ENCODE measurements at regions not wholly inside any gene's neighbourhood (a gene's known extent, or its start where the extent isn't known, plus 50 kb on each side); places are given as distances from the start of the nearest gene placed in this dataset.

GRCh38 chr14:81971911-81972310 lies 438.3 kb upstream of the SEL1L start:
- peaks cover 0 to 4% of the 10 kb centered on the region in 2 donors for H3K36me3 Mint-ChIP-seq (ENCODE audit: insufficient read depth in 2 of 2)
- no peak overlapping the region for H3K4me3 Mint-ChIP-seq
- no peak overlapping the region for H3K27ac Mint-ChIP-seq
- no peaks in the 10 kb centered on the region for H3K4me1 Mint-ChIP-seq (ENCODE audit: low read depth)
- peaks cover 4 to 16% of the 10 kb centered on the region in 2 donors for H3K9me3 Mint-ChIP-seq
- ATAC-seq (replicated peaks in 1 of 2) (no peak), DNase-seq (no peak)
- no peaks in the 10 kb centered on the region for H3K27me3 Mint-ChIP-seq (ENCODE audit: low read depth)

DNA sequence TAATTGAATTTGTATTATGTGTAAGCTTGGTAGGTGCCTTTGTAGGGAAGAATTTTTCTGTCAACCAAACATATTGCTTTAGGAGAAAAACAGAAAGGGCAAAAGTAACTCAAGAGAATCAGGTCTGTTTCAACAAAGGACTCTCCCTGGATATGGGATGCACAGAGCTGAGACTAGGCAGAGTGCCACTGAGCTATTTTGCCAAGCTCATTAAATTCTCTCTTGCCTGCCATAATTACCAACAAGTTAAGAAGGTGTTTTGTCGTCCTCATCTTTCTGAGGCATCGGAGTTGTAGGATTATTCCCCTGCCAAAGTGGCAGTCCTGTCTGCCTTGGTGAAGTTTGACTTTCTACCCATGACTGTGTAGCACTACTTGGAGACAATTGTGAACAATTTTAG lies 438.9 kb upstream of the SEL1L start:
- Mint-ChIP-seq H3K27ac (no peak overlapping the region), H3K9me3 (peaks cover 4 to 16% of the 10 kb centered on the region in 2 donors), H3K36me3 (ENCODE audit: insufficient read depth in 2 of 2) (peaks cover 0 to 4% of the 10 kb centered on the region in 2 donors), H3K4me1 (ENCODE audit: low read depth) (no peaks in the 10 kb centered on the region), H3K4me3 (no peak overlapping the region), H3K27me3 (ENCODE audit: low read depth) (no peaks in the 10 kb centered on the region)
- ATAC-seq (replicated peaks in 1 of 2) (no peak), DNase-seq (no peak)

DNA sequence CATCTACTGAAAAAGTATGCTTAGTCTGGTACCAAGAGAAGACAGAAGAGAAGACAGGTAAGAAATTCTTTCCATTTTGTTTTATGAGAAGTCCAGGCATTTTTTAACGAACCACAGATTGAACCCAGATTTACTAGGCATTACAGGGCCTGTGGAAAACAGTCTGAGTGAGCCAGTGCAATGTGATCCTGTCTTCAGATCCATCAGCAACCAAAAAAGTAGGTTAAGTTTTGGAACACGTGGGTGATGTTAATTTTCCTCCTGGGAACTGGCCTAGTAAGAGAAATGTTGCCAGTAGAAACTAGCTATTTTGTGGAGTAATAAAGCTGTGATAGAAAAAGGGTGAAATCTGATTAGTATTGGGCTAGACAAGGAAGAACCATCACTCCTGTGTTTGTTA lies 440.9 kb upstream of the SEL1L start:
- H3K4me1 Mint-ChIP-seq (ENCODE audit: low read depth): no peaks in the 10 kb centered on the region
- peaks cover 0 to under 1% of the 10 kb centered on the region in 2 donors for H3K36me3 Mint-ChIP-seq (ENCODE audit: insufficient read depth in 2 of 2)
- peaks cover 4 to 15% of the 10 kb centered on the region in 2 donors for H3K9me3 Mint-ChIP-seq
- no peak overlapping the region for H3K27ac Mint-ChIP-seq
- H3K4me3 Mint-ChIP-seq: no peak overlapping the region
- DNase-seq (no peak), ATAC-seq (replicated peaks in 1 of 2) (no peak)
- H3K27me3 Mint-ChIP-seq (ENCODE audit: low read depth): no peaks in the 10 kb centered on the region

DNA sequence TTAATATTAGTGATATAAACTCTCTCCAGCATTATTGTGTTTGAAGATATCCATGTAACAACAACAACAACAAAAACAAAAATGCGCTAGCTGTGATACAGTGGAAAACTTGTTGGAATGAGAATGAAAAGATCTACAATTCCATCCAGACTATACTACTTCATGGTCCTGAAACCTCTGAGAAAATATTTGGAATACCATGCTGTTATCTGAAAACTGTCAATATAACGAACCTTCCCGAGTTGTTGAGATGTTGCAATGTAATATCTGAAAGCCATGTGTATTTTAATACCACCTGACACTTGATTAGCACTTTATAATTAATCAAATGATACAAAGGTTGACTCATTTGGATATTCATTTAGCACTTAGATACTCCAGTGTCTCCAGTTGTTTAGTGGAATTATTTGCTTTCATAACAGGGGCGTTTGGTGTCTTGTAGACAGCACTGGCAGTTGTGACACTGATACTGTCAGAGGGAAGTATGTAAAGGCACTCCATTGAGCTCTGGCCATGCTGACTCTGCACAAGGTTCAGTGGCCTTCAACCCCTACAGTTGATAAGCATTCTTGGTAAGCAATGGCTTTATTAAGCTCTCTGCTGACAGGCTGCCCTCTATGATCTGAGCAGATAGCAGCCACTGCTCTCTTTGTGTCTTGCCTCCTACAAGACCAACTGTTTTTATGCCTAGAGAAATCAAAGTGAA lies 447.1 kb upstream of the SEL1L start:
- Mint-ChIP-seq H3K4me3 (no peak overlapping the region), H3K4me1 (ENCODE audit: low read depth) (no peaks in the 10 kb centered on the region), H3K27ac (no peak overlapping the region), H3K9me3 (no peaks in the 10 kb centered on the region), H3K27me3 (ENCODE audit: low read depth) (no peaks in the 10 kb centered on the region), H3K36me3 (ENCODE audit: insufficient read depth in 2 of 2) (no peaks in the 10 kb centered on the region)
- DNase-seq: no peak
- ATAC-seq (replicated peaks in 1 of 2): no peak

GRCh38 chr14:81981307-81981675 lies 447.6 kb upstream of the SEL1L start:
- H3K9me3 Mint-ChIP-seq: no peaks in the 10 kb centered on the region
- DNase-seq: no peak
- no peak overlapping the region for H3K4me3 Mint-ChIP-seq
- no peaks in the 10 kb centered on the region for H3K4me1 Mint-ChIP-seq (ENCODE audit: low read depth)
- no peak overlapping the region for H3K27ac Mint-ChIP-seq
- no peak for ATAC-seq (replicated peaks in 1 of 2)
- H3K27me3 Mint-ChIP-seq (ENCODE audit: low read depth): no peaks in the 10 kb centered on the region
- no peaks in the 10 kb centered on the region for H3K36me3 Mint-ChIP-seq (ENCODE audit: insufficient read depth in 2 of 2)

DNA sequence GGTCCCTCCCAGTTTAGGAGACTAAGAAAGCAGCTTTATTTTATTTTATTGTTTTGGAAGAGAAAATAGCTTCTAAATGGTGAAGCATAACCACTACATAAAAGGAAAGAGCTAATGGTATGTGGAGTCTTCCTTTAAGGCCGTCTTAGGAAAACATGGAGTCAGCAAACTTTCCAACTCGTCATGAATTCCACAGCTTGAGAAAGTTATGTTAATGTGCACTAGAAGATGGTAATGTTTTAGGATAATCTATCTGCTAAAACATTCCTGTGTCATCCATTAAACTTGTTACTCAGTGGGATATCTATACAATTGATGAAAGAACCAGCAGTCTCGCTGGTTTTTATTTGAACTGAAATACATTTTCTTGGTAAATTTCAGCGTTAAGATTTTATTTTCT lies 448.4 kb upstream of the SEL1L start:
- Mint-ChIP-seq H3K36me3 (ENCODE audit: insufficient read depth in 2 of 2) (no peaks in the 10 kb centered on the region), H3K9me3 (no peaks in the 10 kb centered on the region), H3K4me1 (ENCODE audit: low read depth) (no peaks in the 10 kb centered on the region), H3K27ac (no peak overlapping the region), H3K27me3 (ENCODE audit: low read depth) (no peaks in the 10 kb centered on the region), H3K4me3 (no peak overlapping the region)
- ATAC-seq (replicated peaks in 1 of 2) (no peak), DNase-seq (no peak)

- Mint-ChIP-seq H3K4me3 (no peak overlapping the region), H3K27me3 (ENCODE audit: low read depth) (peaks cover 5% of the 10 kb centered on the region), H3K4me1 (ENCODE audit: low read depth) (no peaks in the 10 kb centered on the region), H3K36me3 (ENCODE audit: insufficient read depth in 2 of 2) (no peaks in the 10 kb centered on the region), H3K27ac (no peak overlapping the region), H3K9me3 (no peaks in the 10 kb centered on the region)
- ATAC-seq (replicated peaks in 1 of 2) (no peak), DNase-seq (no peak)
Observed at GRCh38 chr14:81986005-81986404, 452.4 kb upstream of the SEL1L start.

GRCh38 chr14:81989211-81989610 lies 455.6 kb upstream of the SEL1L start:
- Mint-ChIP-seq H3K9me3 (no peaks in the 10 kb centered on the region), H3K4me1 (ENCODE audit: low read depth) (no peaks in the 10 kb centered on the region), H3K36me3 (ENCODE audit: insufficient read depth in 2 of 2) (no peaks in the 10 kb centered on the region), H3K27me3 (ENCODE audit: low read depth) (peaks cover 5% of the 10 kb centered on the region), H3K27ac (no peak overlapping the region), H3K4me3 (no peak overlapping the region)
- DNase-seq (no peak), ATAC-seq (replicated peaks in 1 of 2) (no peak)

DNA sequence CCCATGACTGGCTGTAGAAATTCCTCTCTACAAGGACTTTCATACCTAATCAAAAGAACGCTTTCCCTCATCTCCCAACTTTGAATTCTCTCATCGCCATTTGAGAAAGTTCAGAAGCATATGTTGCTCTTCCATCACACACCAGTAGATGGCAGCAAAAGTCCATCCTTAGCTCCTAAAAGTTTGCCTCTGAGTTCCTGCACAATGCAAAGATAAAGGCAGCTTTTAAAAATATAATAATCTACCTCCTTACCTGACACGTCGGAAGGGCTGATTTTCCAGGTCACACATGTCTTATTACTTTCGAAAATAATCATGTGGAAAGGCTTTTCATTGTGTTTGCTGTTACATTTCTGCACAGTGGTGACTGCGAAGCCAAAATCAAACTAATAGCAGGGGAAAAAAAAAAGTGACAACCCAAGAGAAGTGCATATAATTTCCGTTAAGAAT lies 456.7 kb upstream of the SEL1L start:
- Mint-ChIP-seq H3K9me3 (no peaks in the 10 kb centered on the region), H3K27ac (no peak overlapping the region), H3K4me1 (ENCODE audit: low read depth) (no peaks in the 10 kb centered on the region), H3K36me3 (ENCODE audit: insufficient read depth in 2 of 2) (no peaks in the 10 kb centered on the region), H3K4me3 (no peak overlapping the region), H3K27me3 (ENCODE audit: low read depth) (peaks cover 5% of the 10 kb centered on the region)
- ATAC-seq (replicated peaks in 1 of 2) (no peak), DNase-seq (peak; percentile 22 to 43)

DNA sequence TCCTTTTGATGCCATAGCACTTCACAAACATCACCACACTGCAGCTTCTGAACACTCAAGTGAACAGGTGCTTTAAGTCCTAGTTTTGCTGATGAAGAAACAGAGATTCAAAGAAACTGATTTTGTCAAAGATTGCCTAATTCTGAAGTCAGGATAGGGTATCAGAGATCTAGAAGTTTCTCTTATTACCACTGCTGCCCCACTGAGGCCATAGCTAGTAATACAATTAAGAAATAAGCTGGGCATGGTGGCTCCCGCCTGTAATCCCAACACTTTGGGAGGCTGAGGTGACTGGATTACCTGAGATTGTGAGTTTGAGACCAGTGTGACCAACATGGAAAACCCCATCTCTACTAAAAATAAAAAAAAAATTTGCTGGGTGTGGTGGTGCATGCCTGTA lies 458.3 kb upstream of the SEL1L start:
- Mint-ChIP-seq H3K4me3 (no peak overlapping the region), H3K27me3 (ENCODE audit: low read depth) (peaks cover 5% of the 10 kb centered on the region), H3K4me1 (ENCODE audit: low read depth) (no peaks in the 10 kb centered on the region), H3K27ac (no peak overlapping the region), H3K36me3 (ENCODE audit: insufficient read depth in 2 of 2) (no peaks in the 10 kb centered on the region), H3K9me3 (peaks cover 0 to 2% of the 10 kb centered on the region in 2 donors)
- peak in 1 of 2 donors; percentile 1 for DNase-seq
- ATAC-seq (replicated peaks in 1 of 2): no peak

DNA sequence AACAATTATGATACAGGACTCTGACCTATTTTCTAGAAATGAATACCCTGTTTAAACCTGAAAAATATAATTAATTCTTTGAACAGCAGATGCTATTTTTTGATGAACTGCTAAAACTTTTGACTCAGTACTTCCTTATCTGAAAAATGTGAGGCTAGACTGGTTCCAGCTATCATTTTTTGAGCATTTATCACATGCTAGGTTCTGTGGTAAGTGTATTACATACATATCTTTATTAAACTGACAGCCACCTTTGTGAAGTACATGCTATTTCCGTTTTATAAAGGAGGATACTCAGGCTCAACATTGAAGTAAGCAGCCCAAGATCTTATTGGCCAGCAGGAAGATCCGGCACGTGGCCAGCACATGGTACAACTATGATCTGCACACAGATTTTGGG lies 459.8 kb upstream of the SEL1L start:
- ATAC-seq (replicated peaks in 1 of 2): no peak
- Mint-ChIP-seq H3K36me3 (ENCODE audit: insufficient read depth in 2 of 2) (no peaks in the 10 kb centered on the region), H3K4me1 (ENCODE audit: low read depth) (no peaks in the 10 kb centered on the region), H3K9me3 (peaks cover 0 to 2% of the 10 kb centered on the region in 2 donors), H3K27ac (no peak overlapping the region), H3K27me3 (ENCODE audit: low read depth) (peaks cover 1% of the 10 kb centered on the region), H3K4me3 (no peak overlapping the region)
- DNase-seq: no peak

DNA sequence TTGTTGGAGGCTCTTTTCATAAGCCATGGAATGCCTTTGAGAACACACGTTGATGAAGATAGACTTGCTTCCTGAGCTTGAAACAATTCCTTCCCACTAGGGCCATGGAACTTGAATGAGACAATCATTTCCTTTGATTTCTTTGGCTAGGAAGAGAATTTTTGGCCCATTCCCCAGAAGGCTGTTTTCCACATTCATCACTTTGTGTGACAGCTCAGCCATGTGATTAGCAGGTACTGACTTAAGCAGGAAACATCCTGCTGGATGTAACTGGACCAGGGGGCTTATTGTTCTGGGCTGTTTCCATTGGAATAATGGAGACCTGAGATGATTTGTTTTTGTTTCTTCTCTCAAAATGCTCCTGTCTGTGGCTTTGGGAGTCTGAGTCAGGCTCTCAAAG lies 469.8 kb upstream of the SEL1L start:
- Mint-ChIP-seq H3K27ac (no peak overlapping the region), H3K4me1 (ENCODE audit: low read depth) (no peaks in the 10 kb centered on the region), H3K9me3 (peaks cover 2 to 11% of the 10 kb centered on the region in 2 donors), H3K27me3 (ENCODE audit: low read depth) (no peaks in the 10 kb centered on the region), H3K36me3 (ENCODE audit: insufficient read depth in 2 of 2) (no peaks in the 10 kb centered on the region), H3K4me3 (no peak overlapping the region)
- ATAC-seq (replicated peaks in 1 of 2) (no peak), DNase-seq (no peak)

DNA sequence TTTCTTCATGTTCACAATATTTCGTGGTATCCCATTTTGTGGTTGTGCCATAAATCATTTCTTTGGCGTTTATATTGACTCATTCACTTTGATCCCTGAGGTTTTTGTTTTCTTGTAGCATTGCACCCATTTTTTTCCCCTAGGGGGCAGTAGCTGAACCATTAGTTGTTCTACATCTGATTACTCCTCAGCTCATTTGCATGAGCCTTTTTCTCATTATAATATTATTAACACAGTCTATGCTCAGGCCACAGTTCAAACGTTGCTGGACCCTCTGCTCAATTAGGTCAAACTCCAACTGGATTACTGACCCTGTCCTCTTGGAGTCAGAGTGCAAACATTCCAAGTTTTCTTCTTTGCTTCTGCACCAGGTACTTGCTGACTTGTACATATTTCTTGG lies 475.4 kb upstream of the SEL1L start:
- H3K27ac Mint-ChIP-seq: no peak overlapping the region
- no peaks in the 10 kb centered on the region for H3K36me3 Mint-ChIP-seq (ENCODE audit: insufficient read depth in 2 of 2)
- DNase-seq (no peak), ATAC-seq (replicated peaks in 1 of 2) (no peak)
- no peaks in the 10 kb centered on the region for H3K4me1 Mint-ChIP-seq (ENCODE audit: low read depth)
- H3K4me3 Mint-ChIP-seq: no peak overlapping the region
- peaks cover 2 to 7% of the 10 kb centered on the region in 2 donors for H3K9me3 Mint-ChIP-seq
- H3K27me3 Mint-ChIP-seq (ENCODE audit: low read depth): no peaks in the 10 kb centered on the region

GRCh38 chr14:82009993-82010392 lies 476.3 kb upstream of the SEL1L start:
- Mint-ChIP-seq H3K4me3 (no peak overlapping the region), H3K4me1 (ENCODE audit: low read depth) (no peaks in the 10 kb centered on the region), H3K9me3 (peaks cover 4 to 7% of the 10 kb centered on the region in 2 donors), H3K27ac (no peak overlapping the region), H3K27me3 (ENCODE audit: low read depth) (no peaks in the 10 kb centered on the region), H3K36me3 (ENCODE audit: insufficient read depth in 2 of 2) (no peaks in the 10 kb centered on the region)
- DNase-seq: no peak
- ATAC-seq (replicated peaks in 1 of 2): no peak

All from activated T-cell treated with anti-CD3 and anti-CD28 coated beads, Interleukin-2, amount 50 U/mL, for 72 hours (primary cell).